SU-DHL-6 (cell line): ENCODE measurements at regions not wholly inside any gene's neighbourhood (a gene's known extent, or its start where the extent isn't known, plus 50 kb on each side); places are given as distances from the start of the nearest gene placed in this dataset.

ENCODE experiments used
- H2AFZ ChIP-seq: fragments of 200-600 bp; sonication (generic); 2 replicates; pipeline ENCODE4 v1.6.1; 2014; ENCODE audit warnings: low read depth, mild to moderate bottlenecking, moderate library complexity, mixed read lengths, antibody characterized with exemption, low read length; ENCODE audit not compliant: severe bottlenecking
- H3F3A ChIP-seq: fragments of 200-600 bp; shearing (Covaris generic); 2 replicates; pipeline ENCODE4 v1.6.0; 2016; ENCODE audit warnings: antibody characterized with exemption, mild to moderate bottlenecking; ENCODE audit not compliant: insufficient read depth
- H3K27ac ChIP-seq: fragments of 200-600 bp; sonication (generic); 2 replicates; pipeline ENCODE4 v1.5.1; 2016; ENCODE audit warnings: low read depth, mild to moderate bottlenecking, low read length, moderate library complexity, mixed read lengths
- H3K27me3 ChIP-seq: fragments of 200-600 bp; sonication (generic), shearing (Covaris generic); 2 replicates; pipeline ENCODE4 v1.6.0; 2014; ENCODE audit warnings: mild to moderate bottlenecking, low read length
- H3K36me3 ChIP-seq: fragments of 200-600 bp; sonication (generic); 2 replicates; pipeline ENCODE4 v1.6.1; 2014; ENCODE audit warnings: mild to moderate bottlenecking, low read length, mixed read lengths
- H3K4me2 ChIP-seq: fragments of 300-600, 200-600 bp; shearing (Covaris generic), sonication (generic); 2 replicates; pipeline ENCODE4 v1.6.0; 2014; ENCODE audit warnings: low read length, low read depth, mild to moderate bottlenecking; ENCODE audit not compliant: poor library complexity, severe bottlenecking
- H3K4me3 ChIP-seq: fragments of 200-600 bp; sonication (generic); 2 replicates; pipeline ENCODE4 v1.5.1; 2014; ENCODE audit warnings: antibody characterized with exemption, low read length, mild to moderate bottlenecking, mixed read lengths; ENCODE audit not compliant: insufficient read depth, poor library complexity, severe bottlenecking
- H3K79me2 ChIP-seq: fragments of 200-600 bp; sonication (generic); 2 replicates; pipeline ENCODE4 v1.6.1; 2014; ENCODE audit warnings: mild to moderate bottlenecking, low read length, moderate library complexity; ENCODE audit not compliant: insufficient read depth
- H3K9ac ChIP-seq: fragments of 200-600 bp; sonication (generic); 2 replicates; pipeline ENCODE4 v1.7.0; 2014; ENCODE audit warnings: mild to moderate bottlenecking, low read length
- H3K9me2 ChIP-seq: fragments of 200-600 bp; sonication (generic); replicated peaks from 2 replicates; pipeline ENCODE4 v1.6.1; 2014; ENCODE audit warnings: low read length; ENCODE audit not compliant: insufficient read depth
- H3K9me3 ChIP-seq: fragments of 200-600 bp; sonication (generic); 2 replicates; pipeline ENCODE4 v1.6.1; 2014; ENCODE audit warnings: low read length, mixed read lengths; ENCODE audit not compliant: insufficient read depth
- H4K20me1 ChIP-seq: fragments of 200-600 bp; sonication (generic); 2 replicates; pipeline ENCODE4 v1.6.1; 2014; ENCODE audit warnings: low read depth, mild to moderate bottlenecking, antibody characterized with exemption, low read length, moderate library complexity, mixed read lengths
- EZH2phosphoT487 ChIP-seq: fragments of 200-600 bp; sonication (generic), shearing (Covaris generic); conservative IDR thresholded peaks from 2 replicates; pipeline ENCODE4 v1.6.1; 2018; ENCODE audit warnings: mild to moderate bottlenecking, antibody characterized with exemption, low read length, moderate library complexity, mixed read lengths
- TF ChIP-seq, protein P1 (sequence below): fragments of 200-600 bp; sonication (generic); IDR thresholded peaks from one replicate; pipeline ENCODE4 v1.5.1; 2017; ENCODE audit warnings: antibody characterized with exemption, mild to moderate bottlenecking, low read length, moderate library complexity; ENCODE audit not compliant: insufficient read depth, poor library complexity, severe bottlenecking

DNA sequence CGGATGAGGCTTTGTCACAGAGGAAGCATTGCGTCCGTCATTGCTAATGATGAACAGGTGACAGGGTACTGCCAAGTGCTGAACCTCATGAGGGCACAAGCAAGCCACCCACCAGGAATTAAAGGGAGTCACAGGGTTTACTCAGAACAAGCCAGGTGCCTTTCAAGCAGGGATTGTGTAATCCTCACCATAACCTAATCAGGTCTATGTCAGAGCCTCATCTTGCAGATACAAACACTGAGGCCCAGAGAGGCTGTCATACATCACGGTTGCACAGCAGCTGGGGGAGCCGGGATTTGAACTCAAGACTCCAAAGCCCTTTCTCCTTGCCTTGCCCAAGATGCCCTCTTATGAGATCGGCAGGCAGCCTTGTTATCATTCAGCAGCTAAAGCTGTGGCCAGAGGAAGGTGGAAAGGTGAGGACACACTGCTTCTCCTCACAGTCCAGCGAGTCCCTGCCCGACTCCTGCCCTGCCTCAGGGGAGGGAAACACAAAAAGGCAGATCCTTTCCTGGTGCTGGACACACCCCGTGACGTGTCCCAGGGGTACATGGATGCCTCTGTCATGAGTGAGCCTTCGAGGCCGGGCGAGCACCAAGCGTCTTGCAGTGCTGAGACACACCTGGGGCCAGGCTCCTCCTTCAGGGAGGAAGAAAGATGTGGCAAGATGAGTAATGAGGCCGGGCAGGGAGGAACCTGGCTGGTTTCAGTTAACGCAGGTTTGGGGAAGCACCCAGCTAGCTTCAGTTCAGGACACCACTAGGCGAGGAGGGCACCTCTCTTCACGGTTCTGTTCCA is 214.9 kb downstream of the LY86 start:
- H3F3A ChIP-seq, result no peaks in the 10 kb centered on the region
- H3K4me2 ChIP-seq, result no peak overlapping the region
- H3K9me2 ChIP-seq, result no peaks in the 10 kb centered on the region
- H3K36me3 ChIP-seq, result no peaks in the 10 kb centered on the region
- TF ChIP-seq, protein P1, sequence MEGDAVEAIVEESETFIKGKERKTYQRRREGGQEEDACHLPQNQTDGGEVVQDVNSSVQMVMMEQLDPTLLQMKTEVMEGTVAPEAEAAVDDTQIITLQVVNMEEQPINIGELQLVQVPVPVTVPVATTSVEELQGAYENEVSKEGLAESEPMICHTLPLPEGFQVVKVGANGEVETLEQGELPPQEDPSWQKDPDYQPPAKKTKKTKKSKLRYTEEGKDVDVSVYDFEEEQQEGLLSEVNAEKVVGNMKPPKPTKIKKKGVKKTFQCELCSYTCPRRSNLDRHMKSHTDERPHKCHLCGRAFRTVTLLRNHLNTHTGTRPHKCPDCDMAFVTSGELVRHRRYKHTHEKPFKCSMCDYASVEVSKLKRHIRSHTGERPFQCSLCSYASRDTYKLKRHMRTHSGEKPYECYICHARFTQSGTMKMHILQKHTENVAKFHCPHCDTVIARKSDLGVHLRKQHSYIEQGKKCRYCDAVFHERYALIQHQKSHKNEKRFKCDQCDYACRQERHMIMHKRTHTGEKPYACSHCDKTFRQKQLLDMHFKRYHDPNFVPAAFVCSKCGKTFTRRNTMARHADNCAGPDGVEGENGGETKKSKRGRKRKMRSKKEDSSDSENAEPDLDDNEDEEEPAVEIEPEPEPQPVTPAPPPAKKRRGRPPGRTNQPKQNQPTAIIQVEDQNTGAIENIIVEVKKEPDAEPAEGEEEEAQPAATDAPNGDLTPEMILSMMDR, result no peak
- TF ChIP-seq EZH2phosphoT487, result no peak
- no peaks in the 10 kb centered on the region for H3K9me3 ChIP-seq
- no peak overlapping the region for H3K9ac ChIP-seq
- no peak overlapping the region for H2AFZ ChIP-seq
- no peaks in the 10 kb centered on the region for H3K79me2 ChIP-seq
- H3K4me3 ChIP-seq, result no peak overlapping the region
- H3K27ac ChIP-seq, result no peak overlapping the region
- H4K20me1 ChIP-seq, result no peaks in the 10 kb centered on the region
- no peaks in the 10 kb centered on the region for H3K27me3 ChIP-seq

DNA sequence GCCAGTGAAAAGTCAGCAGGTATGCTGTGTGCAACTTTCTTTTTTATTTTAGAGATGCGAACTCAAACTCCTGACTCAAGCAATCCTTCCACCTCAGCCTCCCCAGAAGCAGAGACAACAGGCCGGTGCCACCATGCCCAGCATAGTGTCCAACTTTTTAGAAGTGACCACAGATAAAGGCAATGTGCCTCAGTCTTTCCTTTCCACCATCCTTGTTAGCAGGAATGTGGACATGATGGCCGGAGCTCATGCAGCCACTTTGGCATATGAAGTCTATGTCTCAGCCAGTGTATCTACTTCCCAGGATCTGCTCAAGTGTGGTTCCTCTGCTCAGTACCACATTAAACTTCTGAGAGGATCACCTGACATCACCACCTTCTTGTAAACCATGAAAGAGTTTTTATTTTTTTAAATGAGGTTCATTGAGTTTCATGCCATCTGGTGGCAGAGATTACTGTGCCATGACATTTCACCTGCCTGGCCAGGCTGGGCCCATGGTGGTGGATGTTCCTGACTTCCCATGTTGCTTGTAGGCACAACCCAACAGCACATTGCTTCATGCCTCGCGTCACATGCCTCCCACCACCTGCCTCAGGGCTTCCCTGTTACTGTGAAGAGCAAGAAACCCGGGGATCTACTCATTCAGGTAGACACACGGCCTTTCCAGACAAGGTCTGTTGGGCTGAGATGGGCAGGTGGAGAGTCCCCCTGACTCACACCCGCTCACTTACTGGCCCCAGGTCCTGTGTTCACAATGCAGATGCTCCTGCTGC is 216.5 kb downstream of the LY86 start:
- Histone ChIP-seq H4K20me1 (no peaks in the 10 kb centered on the region), H3F3A (no peaks in the 10 kb centered on the region), H3K9me3 (no peaks in the 10 kb centered on the region), H3K27me3 (no peaks in the 10 kb centered on the region), H3K9ac (no peak overlapping the region), H3K9me2 (no peaks in the 10 kb centered on the region), H3K79me2 (no peaks in the 10 kb centered on the region), H3K4me2 (no peak overlapping the region), H3K36me3 (no peaks in the 10 kb centered on the region), H2AFZ (no peak overlapping the region), H3K4me3 (no peak overlapping the region), H3K27ac (no peak overlapping the region)
- TF ChIP-seq, protein P1, result no peak
- no peak for TF ChIP-seq EZH2phosphoT487

DNA sequence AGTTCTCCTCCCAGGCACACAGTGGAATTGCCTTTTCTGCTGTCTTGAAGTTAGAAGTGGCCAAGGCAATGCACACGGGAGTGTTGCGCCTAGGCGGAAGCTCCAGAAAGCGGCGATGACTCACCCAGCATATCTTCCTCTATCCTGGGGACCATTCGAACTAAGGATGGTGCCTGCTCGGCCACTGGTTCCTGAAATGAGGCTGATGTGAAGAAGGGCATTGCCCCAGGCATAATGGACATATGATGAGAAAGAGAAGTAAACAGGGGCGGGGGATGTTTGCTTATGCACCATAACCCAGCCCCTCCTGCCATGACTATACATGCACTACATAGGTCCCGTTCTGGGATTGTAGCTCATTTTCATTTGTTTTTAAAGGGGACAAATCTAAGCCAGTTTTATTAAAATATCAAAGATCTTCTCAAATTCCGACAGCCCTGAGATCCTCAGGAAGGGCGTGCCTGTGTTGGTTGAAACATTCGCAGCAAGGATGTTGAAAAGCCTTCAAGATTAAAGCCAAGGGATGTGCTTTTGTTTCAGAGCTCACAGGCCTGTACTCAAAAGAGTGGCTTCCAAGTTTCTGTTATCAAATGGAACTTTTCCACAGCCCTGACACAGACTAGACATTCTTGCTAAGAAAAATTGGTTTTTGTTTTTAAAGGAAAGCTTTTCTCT is 218.5 kb downstream of the LY86 start:
- no peaks in the 10 kb centered on the region for H3K27me3 ChIP-seq
- H3F3A ChIP-seq, result no peaks in the 10 kb centered on the region
- H4K20me1 ChIP-seq, result no peaks in the 10 kb centered on the region
- no peak overlapping the region for H3K9ac ChIP-seq
- H3K27ac ChIP-seq, result no peak overlapping the region
- TF ChIP-seq, protein P1, result no peak
- TF ChIP-seq EZH2phosphoT487, result no peak
- H3K79me2 ChIP-seq, result no peaks in the 10 kb centered on the region
- no peak overlapping the region for H3K4me3 ChIP-seq
- no peak overlapping the region for H3K4me2 ChIP-seq
- no peaks in the 10 kb centered on the region for H3K9me3 ChIP-seq
- H3K9me2 ChIP-seq, result no peaks in the 10 kb centered on the region
- no peaks in the 10 kb centered on the region for H3K36me3 ChIP-seq
- no peak overlapping the region for H2AFZ ChIP-seq
